ENCODE measurements at regions not wholly inside any gene's neighbourhood (a gene's known extent, or its start where the extent isn't known, plus 50 kb on each side); places are given as distances from the start of the nearest gene placed in this dataset.

DNA sequence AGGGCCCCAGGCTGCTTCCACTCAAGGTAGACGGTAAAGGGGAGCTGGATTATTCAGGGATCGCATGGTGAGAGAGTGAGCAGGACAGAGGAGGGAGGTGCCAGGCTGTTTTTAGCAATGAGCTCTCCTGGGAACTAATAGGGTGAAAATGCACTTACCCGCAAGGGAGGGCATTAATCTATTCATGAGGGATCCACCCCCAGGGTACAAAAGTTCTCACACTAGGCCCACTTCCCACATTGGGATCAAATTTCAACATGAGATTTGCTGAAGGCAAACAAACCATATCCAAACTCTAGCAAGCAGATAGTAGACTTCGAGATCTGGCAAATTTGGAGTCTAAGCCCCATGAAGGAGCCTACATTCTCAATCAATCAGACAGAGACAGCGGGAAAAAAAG is 408.6 kb downstream of the RNF144B start:
- Histone ChIP-seq H3K4me2 (ENCODE audit: insufficient read depth, low read length) (no peak overlapping the region), H3K4me1 (ENCODE audit: control insufficient read depth, extremely low read depth, insufficient read depth, low read length) (no peaks in the 10 kb centered on the region), H3K4me3 (replicated peaks in 1 of 3; ENCODE audit: insufficient read depth in 1 of 3, low read depth in 1 of 3, low read length in 3 of 3) (no peak overlapping the region), H3K36me3 (ENCODE audit: control insufficient read depth in 2 of 2, extremely low read depth in 1 of 2, insufficient read depth in 2 of 2, low read length in 2 of 2) (no peaks in the 10 kb centered on the region), H2AFZ (ENCODE audit: low read depth, low read length) (no peak overlapping the region), H3K9me3 (replicated peaks; ENCODE audit: control insufficient read depth, insufficient read depth, low read length) (peaks cover 6% of the 10 kb centered on the region), H4K20me1 (replicated peaks; ENCODE audit: control insufficient read depth, extremely low read depth, insufficient read depth, low read length) (no peaks in the 10 kb centered on the region), H3K9me1 (replicated peaks; ENCODE audit: control insufficient read depth, extremely low read depth, insufficient read depth, low read length) (no peaks in the 10 kb centered on the region), H3K27me3 (ENCODE audit: control insufficient read depth in 2 of 2, insufficient read depth in 2 of 2, low read length in 2 of 2) (no peaks in the 10 kb centered on the region), H3K27ac (ENCODE audit: insufficient read depth, low read depth, low read length) (no peak overlapping the region), H3K9ac (replicated peaks; ENCODE audit: extremely low read depth, insufficient read depth, low read length) (no peak overlapping the region), H3K79me2 (ENCODE audit: control insufficient read depth, insufficient read depth, low read length) (no peaks in the 10 kb centered on the region)
- TF ChIP-seq, protein P1, sequence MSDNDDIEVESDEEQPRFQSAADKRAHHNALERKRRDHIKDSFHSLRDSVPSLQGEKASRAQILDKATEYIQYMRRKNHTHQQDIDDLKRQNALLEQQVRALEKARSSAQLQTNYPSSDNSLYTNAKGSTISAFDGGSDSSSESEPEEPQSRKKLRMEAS (IDR thresholded peaks at IDR 0.05; ENCODE audit: insufficient read depth, insufficient read length), result no peak
- no peak for TF ChIP-seq EZH2 (IDR thresholded peaks at IDR 0.05; ENCODE audit: borderline replicate concordance, low read depth, low read length, severe bottlenecking)
- TF ChIP-seq GATA2 (IDR thresholded peaks at IDR 0.05; ENCODE audit: insufficient read depth, insufficient read length, low read depth, low read length), result no peak
- no peak for TF ChIP-seq POLR2AphosphoS5 (IDR thresholded peaks at IDR 0.05; ENCODE audit: insufficient read depth, low read depth, low read length)
- no peak for TF ChIP-seq POLR2A (IDR thresholded peaks at IDR 0.05; ENCODE audit: low read depth, low read length)
- TF ChIP-seq FOS (IDR thresholded peaks at IDR 0.05; ENCODE audit: borderline replicate concordance, insufficient read depth, low read length), result no peak
- TF ChIP-seq, protein P2, sequence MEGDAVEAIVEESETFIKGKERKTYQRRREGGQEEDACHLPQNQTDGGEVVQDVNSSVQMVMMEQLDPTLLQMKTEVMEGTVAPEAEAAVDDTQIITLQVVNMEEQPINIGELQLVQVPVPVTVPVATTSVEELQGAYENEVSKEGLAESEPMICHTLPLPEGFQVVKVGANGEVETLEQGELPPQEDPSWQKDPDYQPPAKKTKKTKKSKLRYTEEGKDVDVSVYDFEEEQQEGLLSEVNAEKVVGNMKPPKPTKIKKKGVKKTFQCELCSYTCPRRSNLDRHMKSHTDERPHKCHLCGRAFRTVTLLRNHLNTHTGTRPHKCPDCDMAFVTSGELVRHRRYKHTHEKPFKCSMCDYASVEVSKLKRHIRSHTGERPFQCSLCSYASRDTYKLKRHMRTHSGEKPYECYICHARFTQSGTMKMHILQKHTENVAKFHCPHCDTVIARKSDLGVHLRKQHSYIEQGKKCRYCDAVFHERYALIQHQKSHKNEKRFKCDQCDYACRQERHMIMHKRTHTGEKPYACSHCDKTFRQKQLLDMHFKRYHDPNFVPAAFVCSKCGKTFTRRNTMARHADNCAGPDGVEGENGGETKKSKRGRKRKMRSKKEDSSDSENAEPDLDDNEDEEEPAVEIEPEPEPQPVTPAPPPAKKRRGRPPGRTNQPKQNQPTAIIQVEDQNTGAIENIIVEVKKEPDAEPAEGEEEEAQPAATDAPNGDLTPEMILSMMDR (IDR thresholded peaks at IDR 0.05; ENCODE audit: extremely low read depth in 1 of 2, insufficient read depth in 1 of 2, low read depth in 1 of 2, low read length in 2 of 2), result no peak
- TF ChIP-seq JUN (IDR thresholded peaks at IDR 0.05; ENCODE audit: borderline replicate concordance, insufficient read depth, insufficient read length, low read depth), result no peak
- no peak for TF ChIP-seq MYC (IDR thresholded peaks at IDR 0.05; ENCODE audit: low read depth, low read length)
- DNase-seq (ENCODE audit: low read depth, low spot score), result no peak
- dilution Hi-C loops (cut with MboI; ENCODE audit: extremely low pct_ligation_motif_present, low sequenced_read_pairs) (no loop called here), intact Hi-C loops (cut with micrococcal nuclease) (no loop called here)
- ChIA-PET CTCF (no interaction called here), POLR2A (no interaction called here)
- no TSS peak for BruUV-seq (replicated peaks)
- no peak for FAIRE-seq

Data from endothelial cell of umbilical vein (primary cell).